A673 (cell line): ENCODE measurements at regions not wholly inside any gene's neighbourhood (a gene's known extent, or its start where the extent isn't known, plus 50 kb on each side); places are given as distances from the start of the nearest gene placed in this dataset.

Source experiments
- EZH2 ChIP-seq: fragments of 200-600 bp; sonication (generic); IDR thresholded peaks from 2 replicates; pipeline ENCODE4 v1.6.1; 2017; ENCODE audit warnings: borderline replicate concordance, low read depth, mild to moderate bottlenecking, mixed read lengths, antibody characterized with exemption, low read length; ENCODE audit not compliant: poor library complexity, severe bottlenecking
- TF ChIP-seq, protein P1 (sequence below): fragments of 300-800, 200-600 bp; sonication (generic); conservative IDR thresholded peaks from 2 replicates; pipeline ENCODE4 v1.5.1; 2017; ENCODE audit warnings: low read depth, mild to moderate bottlenecking, antibody characterized with exemption, low read length, moderate library complexity, mixed read lengths

DNA sequence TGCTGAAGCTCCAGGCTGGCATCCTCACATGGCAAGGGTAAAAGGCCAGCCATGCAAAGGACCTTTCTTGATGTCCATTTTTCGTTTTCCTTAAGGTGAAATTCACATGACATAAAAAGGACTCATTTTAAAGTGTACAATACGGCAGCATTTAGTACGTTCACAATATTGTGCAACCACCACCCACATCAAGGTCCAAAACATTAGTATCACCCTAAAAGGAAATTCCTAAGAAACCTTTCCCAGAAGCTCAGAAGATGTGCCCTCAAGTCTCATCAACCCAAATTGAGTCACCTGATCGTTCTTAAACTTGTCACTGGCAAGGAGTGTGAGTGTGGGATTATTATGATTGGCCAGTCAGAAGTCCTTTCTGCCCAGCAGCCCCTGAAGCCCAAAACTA, 250.1 kb downstream of the TLE3 start:
- TF ChIP-seq, protein P1, sequence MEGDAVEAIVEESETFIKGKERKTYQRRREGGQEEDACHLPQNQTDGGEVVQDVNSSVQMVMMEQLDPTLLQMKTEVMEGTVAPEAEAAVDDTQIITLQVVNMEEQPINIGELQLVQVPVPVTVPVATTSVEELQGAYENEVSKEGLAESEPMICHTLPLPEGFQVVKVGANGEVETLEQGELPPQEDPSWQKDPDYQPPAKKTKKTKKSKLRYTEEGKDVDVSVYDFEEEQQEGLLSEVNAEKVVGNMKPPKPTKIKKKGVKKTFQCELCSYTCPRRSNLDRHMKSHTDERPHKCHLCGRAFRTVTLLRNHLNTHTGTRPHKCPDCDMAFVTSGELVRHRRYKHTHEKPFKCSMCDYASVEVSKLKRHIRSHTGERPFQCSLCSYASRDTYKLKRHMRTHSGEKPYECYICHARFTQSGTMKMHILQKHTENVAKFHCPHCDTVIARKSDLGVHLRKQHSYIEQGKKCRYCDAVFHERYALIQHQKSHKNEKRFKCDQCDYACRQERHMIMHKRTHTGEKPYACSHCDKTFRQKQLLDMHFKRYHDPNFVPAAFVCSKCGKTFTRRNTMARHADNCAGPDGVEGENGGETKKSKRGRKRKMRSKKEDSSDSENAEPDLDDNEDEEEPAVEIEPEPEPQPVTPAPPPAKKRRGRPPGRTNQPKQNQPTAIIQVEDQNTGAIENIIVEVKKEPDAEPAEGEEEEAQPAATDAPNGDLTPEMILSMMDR = no peak
- no peak for TF ChIP-seq EZH2
